Stimulated activated CD8-positive, alpha-beta memory T cell treated with anti-CD3 and anti-CD28 coated beads, Interleukin-7, amount 100 ng/mL, for 4 hours (primary cell): ENCODE measurements at regions not wholly inside any gene's neighbourhood (a gene's known extent, or its start where the extent isn't known, plus 50 kb on each side); places are given as distances from the start of the nearest gene placed in this dataset.
"Not testable (repeated sequence)": the region's sequence is repeated elsewhere in the genome, so short reads cannot be mapped to it uniquely, and the experiment has no call there.

ENCODE experiments used
- DNase-seq, 2 donors: peaks; one replicate each; pipeline ENCODE4 v3.0.0-alpha.2; 2020; ENCODE audit warnings: low read depth in 2 of 2

- DNase-seq, result no peak
These were observed 318.9 kb downstream of the PTTG2 start for GRCh38 chr4:38279077-38279476.

- DNase-seq, result no peak
These were observed 319.6 kb downstream of the PTTG2 start for GRCh38 chr4:38279650-38280322.

- DNase-seq, result no peak
These were observed 320.1 kb downstream of the PTTG2 start for GRCh38 chr4:38280323-38280706.

DNA sequence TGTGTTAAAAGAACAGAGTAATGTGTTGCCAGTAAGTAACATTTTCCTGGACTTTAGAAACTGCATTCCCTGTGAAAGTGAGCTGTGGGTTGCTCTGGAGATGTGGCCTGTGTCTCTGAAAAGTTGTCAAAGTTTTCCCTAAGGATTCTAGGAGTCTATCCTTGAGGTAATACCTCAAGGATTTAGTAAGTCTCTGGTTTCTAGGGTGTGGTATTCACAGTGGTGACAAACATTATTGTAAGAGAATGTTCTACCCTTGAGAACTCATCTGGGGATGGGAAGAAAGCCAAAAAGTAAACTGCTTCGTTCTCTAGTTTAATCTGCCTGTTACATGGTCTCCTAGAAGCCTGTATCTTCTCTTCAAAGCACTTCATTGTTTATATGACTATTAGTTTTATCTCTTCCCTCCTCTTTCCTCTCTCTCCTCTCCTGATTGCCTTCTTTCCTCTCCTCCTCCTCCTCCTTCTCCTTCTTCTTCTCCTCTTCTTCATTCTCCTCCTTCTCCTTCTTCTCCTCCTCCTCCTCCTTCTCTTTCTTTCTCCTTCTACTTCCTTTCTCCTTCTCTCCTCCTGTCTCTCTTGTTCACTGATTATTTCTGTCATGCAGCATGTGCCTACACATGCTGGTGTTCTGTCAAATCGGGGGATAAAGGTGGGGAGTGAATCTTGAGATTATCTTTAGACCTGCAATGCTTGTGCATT is 321.3 kb downstream of the PTTG2 start:
- DNase-seq, result no peak

DNA sequence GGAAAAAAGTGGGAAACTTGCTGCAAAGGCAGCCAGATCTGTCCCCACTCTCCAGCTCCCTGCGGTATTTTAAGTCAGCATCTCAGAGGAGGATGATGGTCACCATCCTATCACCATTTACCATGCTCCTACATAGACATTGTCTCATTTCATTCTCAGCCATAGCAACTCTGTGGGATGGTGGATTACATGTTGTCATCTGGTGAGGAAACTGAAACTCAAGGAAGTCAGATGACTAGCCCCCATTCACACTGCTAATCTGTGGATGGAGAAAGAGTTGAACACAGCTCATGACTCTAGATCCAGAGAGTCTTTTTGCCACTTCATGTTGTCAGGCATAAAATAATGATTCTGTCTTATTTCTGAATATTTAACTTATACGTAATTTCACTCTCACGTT is 323.5 kb downstream of the PTTG2 start:
- no peak for DNase-seq

DNA sequence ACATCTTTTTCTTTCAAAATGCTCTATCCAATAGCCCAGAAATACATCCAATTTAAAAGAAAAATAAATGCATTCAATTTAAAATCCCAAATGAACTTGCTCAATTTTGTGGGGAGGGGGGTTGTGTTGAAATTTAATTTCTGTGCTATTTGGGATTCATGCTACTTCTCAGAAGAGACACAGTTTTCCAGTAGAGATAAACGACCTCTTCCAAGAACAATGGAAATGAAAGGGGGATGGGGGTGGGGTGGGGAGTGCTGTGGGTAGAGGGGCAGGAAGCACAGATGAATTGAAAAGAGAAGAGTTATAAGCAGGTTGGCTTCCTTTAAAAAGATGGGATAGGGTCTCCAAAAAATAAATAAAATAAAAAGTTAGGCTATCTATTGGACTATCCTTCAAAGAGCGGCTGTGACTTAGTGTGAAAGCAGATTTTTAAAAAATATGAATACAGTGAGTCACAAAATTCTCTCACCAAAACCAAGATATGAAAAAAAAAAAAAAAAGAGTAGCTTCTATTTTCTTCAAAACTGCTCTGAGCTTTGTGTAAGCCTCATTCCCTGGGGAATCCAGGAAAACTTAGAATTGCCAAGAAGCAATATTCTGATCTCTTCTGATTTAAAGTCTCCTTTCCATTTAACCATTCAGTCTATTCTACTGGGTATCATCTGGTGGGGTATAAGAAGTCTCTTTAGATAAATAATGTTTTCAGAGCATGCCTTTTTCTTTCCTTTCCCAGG is 324.3 kb downstream of the PTTG2 start:
- no peak for DNase-seq

- DNase-seq, result no peak
These were observed 327.1 kb downstream of the PTTG2 start for GRCh38 chr4:38287101-38287851.

- DNase-seq, result no peak
These were observed 329.4 kb downstream of the PTTG2 start for GRCh38 chr4:38289553-38289952.

DNA sequence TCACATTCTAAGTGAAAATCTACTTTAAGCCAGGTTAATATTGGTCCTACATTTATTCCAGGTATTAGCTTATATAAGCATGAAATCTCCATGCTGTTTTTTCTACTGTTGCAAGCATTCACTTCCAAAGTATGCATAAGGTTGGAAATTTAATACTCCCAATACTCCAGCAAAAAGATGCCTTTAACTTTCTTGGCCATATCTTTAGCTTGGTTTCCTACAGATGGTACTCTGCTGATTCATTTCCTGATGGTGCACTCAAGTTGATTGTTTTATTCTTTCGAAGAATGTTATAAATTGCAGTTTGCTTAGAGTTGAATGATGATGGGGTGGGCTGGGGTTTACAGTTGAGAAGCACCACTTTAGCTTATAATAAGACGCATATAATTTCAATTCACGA is 330.2 kb downstream of the PTTG2 start:
- DNase-seq, result no peak

GRCh38 chr4:38290914-38291313 is 330.7 kb downstream of the PTTG2 start:
- DNase-seq, result no peak

- DNase-seq, result no peak
These were observed 332.3 kb downstream of the PTTG2 start for GRCh38 chr4:38292529-38292928.

- no peak for DNase-seq
These were observed 334.0 kb downstream of the PTTG2 start for GRCh38 chr4:38294238-38294637.

- no peak for DNase-seq
These were observed 336.9 kb downstream of the PTTG2 start for GRCh38 chr4:38297061-38297460.

DNA sequence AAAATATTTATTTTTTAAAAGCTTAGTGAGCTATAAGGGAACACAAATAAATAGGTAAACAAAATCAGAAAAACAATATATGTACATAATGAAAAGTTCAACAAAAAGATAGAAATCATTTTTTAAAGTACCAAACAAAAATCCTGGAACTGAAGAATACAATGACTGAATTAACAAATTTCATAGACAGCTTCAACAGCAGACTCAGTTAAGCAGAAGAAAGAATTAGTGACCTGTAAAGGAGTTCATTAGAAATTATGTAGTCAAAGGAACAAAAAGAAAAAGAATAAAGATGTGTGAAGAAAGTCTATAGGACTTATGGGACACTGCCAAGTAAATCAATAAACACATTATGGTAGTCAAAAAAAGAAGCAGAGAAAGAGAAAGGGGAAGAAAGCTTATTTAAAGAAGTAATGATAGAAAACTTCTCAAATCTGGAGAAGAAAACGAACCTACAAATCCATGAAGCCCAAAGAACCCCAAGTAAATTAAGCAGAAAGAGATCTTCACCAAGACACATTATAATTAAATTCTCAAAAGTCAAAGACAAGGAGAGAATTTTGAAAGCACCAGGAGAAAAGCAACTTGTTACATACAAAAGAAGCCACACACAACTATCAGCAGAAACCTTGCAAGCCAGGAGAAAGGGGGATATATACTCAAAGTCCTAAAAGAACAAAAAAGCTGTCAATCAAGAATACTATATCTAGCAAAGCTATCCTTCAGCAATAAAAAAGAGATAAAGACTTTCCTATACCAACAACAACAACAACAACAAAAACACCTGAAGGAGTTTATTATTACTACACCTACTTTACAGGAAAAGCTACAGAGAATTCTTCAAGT is 338.9 kb downstream of the PTTG2 start:
- DNase-seq, result no peak

DNA sequence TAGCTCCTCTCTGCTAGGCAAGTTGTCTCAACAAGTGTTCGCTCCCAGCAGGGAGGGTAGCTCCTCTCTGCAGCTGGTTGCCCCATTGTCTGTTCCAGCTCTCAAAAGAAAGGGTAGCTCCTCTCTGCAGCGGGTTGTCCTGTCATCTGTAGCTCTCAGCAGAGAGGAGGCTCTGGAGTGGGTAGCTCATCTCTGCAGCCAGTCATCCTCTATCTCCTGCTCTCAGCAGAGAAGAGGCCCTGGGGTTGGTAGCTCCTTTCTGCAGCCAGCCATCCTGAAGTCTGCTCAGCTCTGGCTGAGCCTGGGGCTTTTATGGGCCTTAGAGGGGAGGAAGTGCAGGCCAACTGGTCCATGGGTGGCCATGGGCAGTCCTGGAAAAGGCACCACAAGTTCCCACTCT is 342.7 kb downstream of the PTTG2 start:
- DNase-seq, result no peak

- not testable (repeated sequence) for DNase-seq
These were observed 344.3 kb downstream of the PTTG2 start for GRCh38 chr4:38304460-38304859.

- no peak for DNase-seq
These were observed 346.4 kb downstream of the PTTG2 start for GRCh38 chr4:38306482-38307071.

GRCh38 chr4:38308728-38309311 is 348.6 kb downstream of the PTTG2 start:
- DNase-seq, result no peak

DNA sequence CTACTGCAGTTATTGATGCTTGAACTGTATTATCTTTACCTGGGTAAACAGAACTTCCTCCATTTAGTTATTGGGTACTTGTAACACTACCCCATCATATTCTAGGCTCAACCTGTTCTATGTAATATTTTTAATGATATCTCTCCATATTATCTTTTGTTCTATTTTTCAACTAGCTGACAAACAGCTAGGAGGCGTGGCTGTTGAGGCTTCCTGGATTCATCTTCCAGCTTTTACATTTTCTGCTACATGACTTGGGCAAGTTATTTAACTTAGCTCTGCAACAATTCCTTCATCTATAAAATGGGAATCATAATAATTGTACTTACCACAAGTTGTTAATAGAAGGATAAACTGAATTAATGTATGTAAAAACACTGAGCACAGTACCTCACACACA is 349.3 kb downstream of the PTTG2 start:
- no peak for DNase-seq

DNA sequence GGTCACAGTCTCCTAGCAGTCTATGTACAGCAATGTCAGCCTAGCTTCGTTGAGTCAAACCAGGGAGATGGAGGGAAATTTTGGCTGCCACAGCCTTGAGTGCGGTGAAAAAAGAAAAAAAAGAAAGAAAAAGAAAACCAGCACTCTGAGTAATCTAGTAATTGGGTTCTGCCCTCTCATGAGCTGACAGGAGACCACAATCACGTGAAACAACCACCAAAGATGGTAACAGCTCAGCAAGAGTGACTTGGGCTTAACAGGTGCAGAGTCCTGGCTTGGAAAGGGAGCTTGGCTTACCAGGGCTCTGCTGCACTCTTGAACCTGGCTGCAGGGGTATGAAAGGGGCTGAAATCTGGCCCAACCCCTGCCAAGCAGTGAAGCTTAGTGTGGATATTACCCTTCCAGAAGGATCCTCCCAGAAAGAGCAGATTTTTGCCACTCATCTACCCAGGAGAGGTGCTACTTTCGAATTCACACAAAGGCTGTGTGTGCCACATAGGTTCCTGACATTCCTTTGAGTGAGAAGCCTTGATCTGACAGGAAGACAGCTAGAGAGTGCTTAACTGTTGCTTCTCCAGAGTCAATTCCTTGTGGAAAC is 350.3 kb downstream of the PTTG2 start:
- DNase-seq, result peak; percentile 31 to 57
